ENCODE measurements at regions not wholly inside any gene's neighbourhood (a gene's known extent, or its start where the extent isn't known, plus 50 kb on each side); places are given as distances from the start of the nearest gene placed in this dataset.

- no peak for FAIRE-seq
- TF ChIP-seq GATA3 (IDR thresholded peaks at IDR 0.05; ENCODE audit: borderline replicate concordance) (no peak), MAFK (IDR thresholded peaks at IDR 0.05; ENCODE audit: partially characterized antibody) (no peak), EP300 (IDR thresholded peaks at IDR 0.05) (no peak), BHLHE40 (IDR thresholded peaks at IDR 0.05; ENCODE audit: low read depth, low read length) (no peak), ZFP36 (IDR thresholded peaks at IDR 0.05; ENCODE audit: borderline replicate concordance, partially characterized antibody) (no peak), REST (IDR thresholded peaks at IDR 0.05) (no peak), SMC3 (IDR thresholded peaks at IDR 0.05) (no peak), CHD2 (IDR thresholded peaks at IDR 0.05; ENCODE audit: low read length, partially characterized antibody) (no peak), JUN (IDR thresholded peaks at IDR 0.05) (no peak), FOSL2 (IDR thresholded peaks at IDR 0.05) (no peak), FOSL2 (CRISPR knock-in tag; IDR thresholded peaks at IDR 0.05) (no peak), KDM1A (IDR thresholded peaks at IDR 0.05; ENCODE audit: low read depth) (no peak), CBX8 (IDR thresholded peaks at IDR 0.05) (no peak), ZC3H11A (IDR thresholded peaks at IDR 0.05) (no peak), PBX3 (IDR thresholded peaks at IDR 0.05) (no peak), NPAS2 (CRISPR knock-in tag; IDR thresholded peaks at IDR 0.05; ENCODE audit: borderline replicate concordance) (no peak), RCOR1 (IDR thresholded peaks at IDR 0.05; ENCODE audit: low read depth, low read length) (no peak)
- ATAC-seq: no peak
Observed at GRCh38 chr13:82407321-82407720, 1475.0 kb downstream of the SLITRK1 start.

GRCh38 chr13:82374719-82375118 lies 1507.6 kb downstream of the SLITRK1 start:
- no peaks in the 10 kb centered on the region for H3K4me1 ChIP-seq
- no peak overlapping the region for H3K27ac ChIP-seq
- peak; percentile 24 for TF ChIP-seq MAFK (IDR thresholded peaks at IDR 0.05; ENCODE audit: partially characterized antibody)
- TF ChIP-seq JUNB (IDR thresholded peaks at IDR 0.05): no peak
- no peak overlapping the region for H3K4me2 ChIP-seq
- H3K4me3 ChIP-seq: no peak overlapping the region
- DNase-seq (ENCODE audit: low read depth in 1 of 2, low spot score in 1 of 2) (no peak), FAIRE-seq (no peak), ATAC-seq (no peak)
- no peaks in the 10 kb centered on the region for H3K9me3 ChIP-seq
- ChIA-PET CTCF (no interaction called here), POLR2A (no interaction called here)

More at GRCh38 chr13:82407321-82407720, 1475.0 kb downstream of the SLITRK1 start:
- 26% methylated on average over 4 of the region's 4 CpGs for WGBS (ENCODE audit: missing lambda C conversion rate)
- POLR2A ChIA-PET: no interaction called here
- no peak for DNase-seq (ENCODE audit: low read depth in 1 of 2, low spot score in 1 of 2)
- CTCF ChIA-PET: no interaction called here
- Histone ChIP-seq H3K9me3 (no peaks in the 10 kb centered on the region), H3K4me1 (no peaks in the 10 kb centered on the region), H3K27ac (no peak overlapping the region), H3K4me3 (no peak overlapping the region), H3K4me2 (no peak overlapping the region)

GRCh38 chr13:82370316-82370715 lies 1512.0 kb downstream of the SLITRK1 start:
- FAIRE-seq (no peak), ATAC-seq (no peak), DNase-seq (ENCODE audit: low read depth in 1 of 2, low spot score in 1 of 2) (no peak)
- Histone ChIP-seq H3K9me3 (no peaks in the 10 kb centered on the region), H3K4me2 (no peak overlapping the region), H3K4me1 (no peaks in the 10 kb centered on the region), H3K27ac (no peak overlapping the region), H3K4me3 (no peak overlapping the region)
- 15% methylated on average over 1 of the region's 1 CpG for WGBS (ENCODE audit: missing lambda C conversion rate)
- ChIA-PET CTCF (no interaction called here), POLR2A (no interaction called here)
- no peak for TF ChIP-seq E2F6 (IDR thresholded peaks at IDR 0.05; ENCODE audit: borderline replicate concordance, low read depth)
- TF ChIP-seq RARB (CRISPR knock-in tag; IDR thresholded peaks at IDR 0.05): no peak
- no peak for TF ChIP-seq TP53 (CRISPR knock-in tag; IDR thresholded peaks at IDR 0.05)
- TF ChIP-seq CHD4 (IDR thresholded peaks at IDR 0.05; ENCODE audit: borderline replicate concordance): no peak
- no peak for TF ChIP-seq BHLHE40 (IDR thresholded peaks at IDR 0.05; ENCODE audit: low read depth, low read length)
- no peak for TF ChIP-seq CEBPB (IDR thresholded peaks at IDR 0.05)
- TF ChIP-seq FOSL2 (IDR thresholded peaks at IDR 0.05): no peak
- no peak for TF ChIP-seq FOSL2 (CRISPR knock-in tag; IDR thresholded peaks at IDR 0.05)
- no peak for TF ChIP-seq ZSCAN20 (CRISPR knock-in tag; IDR thresholded peaks at IDR 0.05)
- TF ChIP-seq SMC3 (IDR thresholded peaks at IDR 0.05): no peak
- no peak for TF ChIP-seq CBX2 (IDR thresholded peaks at IDR 0.05; ENCODE audit: borderline replicate concordance, low read depth)
- TF ChIP-seq JUNB (IDR thresholded peaks at IDR 0.05): no peak
- TF ChIP-seq MAX (IDR thresholded peaks at IDR 0.05): no peak
- no peak for TF ChIP-seq POLR2AphosphoS2 (conservative IDR thresholded peaks at IDR 0.05; ENCODE audit: low read length)
- no peak for TF ChIP-seq CBX8 (IDR thresholded peaks at IDR 0.05)
- TF ChIP-seq ZC3H11A (IDR thresholded peaks at IDR 0.05): no peak
- no peak for TF ChIP-seq REST (IDR thresholded peaks at IDR 0.05)
- TF ChIP-seq GATA3 (IDR thresholded peaks at IDR 0.05; ENCODE audit: borderline replicate concordance): no peak

Measured in A549 (cell line).